NCI-H2029 treated with DMSO at 0.1 percent for 48 hours (cell line): ENCODE measurements at regions not wholly inside any gene's neighbourhood (a gene's known extent, or its start where the extent isn't known, plus 50 kb on each side); places are given as distances from the start of the nearest gene placed in this dataset.

Experiments
- DNase-seq: peaks from one replicate; lab custom pipeline; 2025; lab: John Stamatoyannopoulos, UW

GRCh38 chr20:16678779-16679178 lies 51.0 kb upstream of the SNRPB2 start:
- no peak for DNase-seq

- DNase-seq, result no peak
Measured at GRCh38 chr20:16676891-16677290, 52.9 kb upstream of the SNRPB2 start.

- no peak for DNase-seq
Measured at GRCh38 chr20:16675001-16675564, 54.7 kb upstream of the SNRPB2 start.

DNA sequence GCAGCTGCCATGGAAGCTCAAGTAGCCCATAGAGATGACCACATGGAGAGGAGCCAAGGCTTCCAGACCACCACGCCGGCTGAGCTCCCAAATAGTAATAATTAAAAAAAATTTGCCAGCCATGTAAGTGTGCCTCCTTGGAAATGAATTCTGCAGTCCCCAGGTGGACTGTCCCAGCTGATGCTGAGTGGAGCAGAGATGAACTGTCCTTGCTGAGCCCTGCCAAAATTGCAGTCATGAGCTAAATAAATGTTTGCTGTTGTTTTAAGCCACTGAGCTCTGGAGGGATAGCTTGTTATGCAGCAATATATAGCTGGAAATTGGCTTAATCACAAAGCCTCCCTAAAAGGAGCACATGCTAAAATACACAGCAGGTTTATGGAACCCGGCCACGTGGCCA lies 55.6 kb upstream of the SNRPB2 start:
- no peak for DNase-seq

DNA sequence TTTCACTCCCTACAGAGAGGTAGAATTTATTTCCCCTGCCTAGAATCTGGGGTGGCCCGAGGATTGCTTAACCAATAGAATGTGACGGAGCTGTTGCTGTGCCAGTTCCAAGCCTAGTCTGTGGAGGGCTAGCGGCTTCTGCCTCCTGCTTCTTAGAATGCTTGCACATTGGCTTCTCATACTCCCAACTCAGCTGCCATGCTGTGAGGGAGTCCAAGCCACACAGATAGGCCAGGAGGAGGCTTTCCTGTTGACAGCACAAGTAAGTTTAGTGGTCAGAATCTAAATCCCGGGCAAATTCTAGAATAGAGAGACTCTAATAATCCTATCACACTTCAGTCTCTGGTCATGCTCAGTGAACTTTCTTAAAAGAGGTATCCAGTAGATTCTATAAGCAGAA lies 57.5 kb upstream of the SNRPB2 start:
- no peak for DNase-seq

- DNase-seq, result no peak
Measured at GRCh38 chr20:16671753-16672152, 58.1 kb upstream of the SNRPB2 start.

- no peak for DNase-seq
Measured at GRCh38 chr20:16666272-16666671, 63.6 kb upstream of the SNRPB2 start.

GRCh38 chr20:16664020-16664419 lies 65.8 kb upstream of the SNRPB2 start:
- DNase-seq, result no peak

DNA sequence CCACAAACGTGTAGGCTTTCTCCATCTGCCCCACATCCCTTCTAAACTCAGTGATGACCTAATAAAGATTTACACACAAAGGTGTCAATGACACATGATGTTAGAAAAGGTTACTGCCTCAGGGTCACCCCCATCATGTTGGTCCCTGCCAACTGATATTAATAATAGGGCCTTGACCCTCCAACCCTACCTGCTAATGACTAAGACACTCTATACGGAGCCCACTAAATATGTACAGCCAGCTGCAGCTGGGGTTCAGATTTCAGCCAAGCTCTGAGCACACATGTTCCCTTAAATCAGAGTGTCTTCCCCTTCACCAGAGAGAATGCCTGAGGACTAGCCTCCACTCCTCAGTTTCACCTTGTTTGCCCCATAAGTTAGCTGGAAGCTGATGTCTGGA lies 67.4 kb upstream of the SNRPB2 start:
- DNase-seq, result no peak

DNA sequence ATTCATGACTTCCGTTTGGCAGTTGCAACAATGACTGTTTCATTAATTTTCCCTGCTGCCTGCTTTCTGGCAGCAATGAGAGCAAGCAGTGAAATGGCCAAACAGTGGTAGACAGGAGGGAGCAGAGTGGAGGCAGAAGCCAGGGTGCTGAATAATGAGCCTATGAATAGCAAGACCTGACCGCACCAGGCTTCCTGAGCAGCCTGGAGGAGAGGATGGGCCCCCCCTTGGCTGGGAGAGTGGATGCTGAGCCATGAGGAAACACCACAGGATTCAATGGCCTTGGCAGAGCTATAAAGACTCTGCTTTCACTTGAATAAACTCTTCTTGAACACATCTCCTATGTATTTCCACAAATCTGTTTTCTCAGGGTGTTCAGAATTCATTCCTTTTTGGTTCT lies 68.1 kb upstream of the SNRPB2 start:
- DNase-seq, result no peak

GRCh38 chr20:16654858-16655535 lies 74.8 kb upstream of the SNRPB2 start:
- DNase-seq, result peak; percentile 30

DNA sequence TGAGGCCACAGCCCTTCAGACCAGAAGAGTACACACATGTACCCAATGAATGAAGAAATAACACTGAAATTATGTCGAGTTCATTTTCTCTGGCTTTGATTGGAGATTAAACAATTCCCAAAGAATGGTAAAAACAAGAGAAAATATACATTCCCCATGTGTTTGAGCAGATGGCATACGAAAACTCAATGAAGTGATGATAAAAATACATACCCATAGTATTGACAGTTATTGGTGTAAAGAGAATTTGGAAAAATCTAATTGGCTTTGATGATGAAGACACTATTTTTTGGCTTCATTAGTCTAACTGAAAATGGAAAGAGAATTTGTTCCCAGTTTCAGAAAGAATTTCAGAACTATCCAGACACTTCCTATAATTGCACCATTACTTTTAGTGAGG lies 76.6 kb upstream of the SNRPB2 start:
- DNase-seq, result no peak

DNA sequence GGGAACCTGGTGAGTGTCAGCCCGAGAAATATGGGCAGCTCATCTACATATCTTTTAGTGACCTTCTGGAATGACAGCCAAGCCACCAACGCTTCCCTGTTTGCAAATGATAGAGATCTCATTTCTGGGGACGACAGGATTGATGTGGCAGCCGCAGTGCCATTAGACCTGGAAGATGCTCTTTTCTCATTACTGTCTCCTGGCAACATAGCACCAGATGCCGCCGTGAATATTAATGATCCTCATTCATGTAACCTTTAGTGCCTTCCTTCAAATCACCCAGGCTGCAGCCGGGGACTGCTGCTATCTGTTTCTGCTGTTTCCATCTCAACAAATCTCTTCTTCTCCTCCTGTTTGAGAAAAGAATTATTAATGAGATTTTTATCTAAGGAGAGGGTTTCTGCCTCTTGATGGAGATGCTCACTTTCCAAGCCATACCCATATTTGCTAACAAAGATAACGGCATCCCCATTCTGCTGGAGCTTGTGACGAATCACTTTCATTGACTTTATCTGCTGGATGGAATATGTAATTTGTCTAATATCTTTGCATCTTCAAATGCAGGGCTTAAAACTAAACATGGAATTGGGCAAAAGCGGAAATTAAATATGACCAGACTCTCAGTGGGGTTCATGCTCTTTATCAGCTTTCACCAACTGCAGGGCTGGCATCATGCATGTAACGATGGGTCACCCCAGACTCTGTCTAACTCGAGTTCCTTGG lies 74.8 kb upstream of the KIF16B start:
- no peak for DNase-seq

GRCh38 chr20:16641511-16642023 lies 68.3 kb upstream of the KIF16B start:
- DNase-seq, result no peak

GRCh38 chr20:16639027-16639941 lies 66.0 kb upstream of the KIF16B start:
- DNase-seq, result no peak

- DNase-seq, result no peak
Measured at GRCh38 chr20:16637797-16638196, 64.5 kb upstream of the KIF16B start.

GRCh38 chr20:16626849-16627248 lies 53.6 kb upstream of the KIF16B start:
- no peak for DNase-seq

- no peak for DNase-seq
Measured at GRCh38 chr20:16624106-16624505, 50.9 kb upstream of the KIF16B start.
